Osteoblast (primary cell): ENCODE measurements at regions not wholly inside any gene's neighbourhood (a gene's known extent, or its start where the extent isn't known, plus 50 kb on each side); places are given as distances from the start of the nearest gene placed in this dataset.

Experiments
- DNase-seq: peaks from one replicate; pipeline ENCODE4 v3.0.0; 2011; ENCODE audit warnings: low spot score, mixed read lengths; ENCODE audit not compliant: insufficient read length; ENCODE audit errors: missing footprints
- H2AFZ ChIP-seq: 2 replicates; pipeline ENCODE4 v1.6.0; 2011; ENCODE audit warnings: mild to moderate bottlenecking, low read length
- H3K27ac ChIP-seq: 2 replicates; pipeline ENCODE4 v1.5.1; 2011; ENCODE audit warnings: mild to moderate bottlenecking, low read depth, low read length, moderate library complexity
- H3K27me3 ChIP-seq: 2 replicates; pipeline ENCODE4 v1.6.0; 2012; ENCODE audit warnings: mild to moderate bottlenecking, control low read depth, inconsistent platforms, low read length, moderate library complexity; ENCODE audit not compliant: insufficient read depth
- H3K36me3 ChIP-seq: 2 replicates; pipeline ENCODE4 v1.5.1; 2011; ENCODE audit warnings: mild to moderate bottlenecking, low read length, control low read depth, moderate library complexity; ENCODE audit not compliant: insufficient read depth
- H3K4me1 ChIP-seq: 2 replicates; pipeline ENCODE4 v1.5.1; 2011; ENCODE audit warnings: mild to moderate bottlenecking, low read length, control low read depth, moderate library complexity; ENCODE audit not compliant: insufficient read depth
- H3K4me2 ChIP-seq: 2 replicates; pipeline ENCODE4 v1.6.0; 2011; ENCODE audit warnings: mild to moderate bottlenecking, low read length; ENCODE audit not compliant: insufficient read depth
- H3K4me3 ChIP-seq: fragments of 200-600 bp; sonication (generic); 3 replicates; pipeline ENCODE4 v1.5.1; 2012; ENCODE audit warnings: mild to moderate bottlenecking, low read length, inconsistent platforms; ENCODE audit not compliant: insufficient read depth
- H3K79me2 ChIP-seq: 2 replicates; pipeline ENCODE4 v1.6.0; 2012; ENCODE audit warnings: mild to moderate bottlenecking, low read length, control low read depth, inconsistent platforms; ENCODE audit not compliant: insufficient read depth
- H3K9me3 ChIP-seq: 2 replicates; pipeline ENCODE4 v1.5.1; 2011; ENCODE audit warnings: low read depth, low read length, control low read depth
- H4K20me1 ChIP-seq: 2 replicates; pipeline ENCODE4 v1.6.0; 2012; ENCODE audit warnings: mild to moderate bottlenecking, low read length, control low read depth; ENCODE audit not compliant: insufficient read depth
- CTCF ChIP-seq: IDR thresholded peaks from 2 replicates; pipeline ENCODE4 v1.5.1; 2011; ENCODE audit warnings: mild to moderate bottlenecking, low read depth, low read length, moderate library complexity; ENCODE audit errors: extremely low read depth

- no peak overlapping the region for H3K4me3 ChIP-seq
- no peak overlapping the region for H3K27ac ChIP-seq
- H3K27me3 ChIP-seq = no peaks in the 10 kb centered on the region
- TF ChIP-seq CTCF = peak; percentile 59
- H2AFZ ChIP-seq = peak overlapping the region; percentile 21
- H3K79me2 ChIP-seq = no peaks in the 10 kb centered on the region
- DNase-seq = peak; percentile 74
- H3K4me1 ChIP-seq = no peaks in the 10 kb centered on the region
- H4K20me1 ChIP-seq = no peaks in the 10 kb centered on the region
- H3K4me2 ChIP-seq = no peak overlapping the region
- H3K9me3 ChIP-seq = no peaks in the 10 kb centered on the region
- H3K36me3 ChIP-seq = no peaks in the 10 kb centered on the region
Measured at GRCh38 chr11:29432719-29433325, 584.0 kb downstream of the KCNA4 start.

DNA sequence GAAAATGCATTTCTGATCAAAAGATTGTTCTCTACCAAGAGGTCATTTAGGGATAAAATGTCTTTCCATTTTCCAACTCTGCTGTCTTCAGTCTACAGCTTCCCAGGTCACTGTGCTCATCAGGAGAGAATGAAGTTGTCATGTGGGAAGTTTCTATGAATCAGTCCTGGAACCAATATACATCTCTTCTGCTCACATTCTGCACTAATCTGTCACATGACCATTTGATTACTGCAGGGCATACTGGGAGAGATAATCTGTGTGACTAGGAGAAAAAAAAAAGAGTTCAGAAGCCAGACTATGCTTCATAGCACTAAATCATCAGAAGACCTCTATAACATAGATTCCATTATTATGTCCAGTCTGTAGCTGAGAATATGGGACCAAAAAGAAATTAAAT is 611.5 kb downstream of the KCNA4 start:
- DNase-seq = no peak
- H3K4me1 ChIP-seq = no peaks in the 10 kb centered on the region
- no peak overlapping the region for H3K27ac ChIP-seq
- H3K4me3 ChIP-seq = no peak overlapping the region
- no peaks in the 10 kb centered on the region for H4K20me1 ChIP-seq
- H3K79me2 ChIP-seq = no peaks in the 10 kb centered on the region
- H2AFZ ChIP-seq = no peak overlapping the region
- TF ChIP-seq CTCF = no peak
- H3K27me3 ChIP-seq = no peaks in the 10 kb centered on the region
- H3K9me3 ChIP-seq = no peaks in the 10 kb centered on the region
- no peaks in the 10 kb centered on the region for H3K36me3 ChIP-seq
- H3K4me2 ChIP-seq = no peak overlapping the region

- H3K9me3 ChIP-seq = no peaks in the 10 kb centered on the region
- no peak for TF ChIP-seq CTCF
- H3K79me2 ChIP-seq = no peaks in the 10 kb centered on the region
- H2AFZ ChIP-seq = no peak overlapping the region
- no peaks in the 10 kb centered on the region for H4K20me1 ChIP-seq
- no peaks in the 10 kb centered on the region for H3K36me3 ChIP-seq
- no peak overlapping the region for H3K4me3 ChIP-seq
- no peak for DNase-seq
- H3K27ac ChIP-seq = no peak overlapping the region
- no peaks in the 10 kb centered on the region for H3K27me3 ChIP-seq
- H3K4me1 ChIP-seq = no peaks in the 10 kb centered on the region
- no peak overlapping the region for H3K4me2 ChIP-seq
Measured at GRCh38 chr11:29395555-29396072, 621.2 kb downstream of the KCNA4 start.

GRCh38 chr11:29389793-29390192 is 627.0 kb downstream of the KCNA4 start:
- Histone ChIP-seq H3K27ac (no peak overlapping the region), H3K79me2 (no peaks in the 10 kb centered on the region), H4K20me1 (no peaks in the 10 kb centered on the region), H3K4me1 (no peaks in the 10 kb centered on the region), H3K9me3 (no peaks in the 10 kb centered on the region), H3K4me2 (no peak overlapping the region), H2AFZ (no peak overlapping the region), H3K4me3 (no peak overlapping the region), H3K27me3 (no peaks in the 10 kb centered on the region), H3K36me3 (no peaks in the 10 kb centered on the region)
- DNase-seq = no peak
- TF ChIP-seq CTCF = no peak
